Mammary epithelial cell (primary cell): ENCODE measurements at regions not wholly inside any gene's neighbourhood (a gene's known extent, or its start where the extent isn't known, plus 50 kb on each side); places are given as distances from the start of the nearest gene placed in this dataset.

ENCODE experiments used
- CTCF ChIP-seq, 2 donors: IDR thresholded peaks in 1 of 2; conservative IDR thresholded peaks in 1 of 2; 2 replicates each; pipeline ENCODE4 v1.5.1; 2011 to 2012; ENCODE audit warnings: inconsistent platforms in 2 of 2, low read length in 2 of 2, mild to moderate bottlenecking in 2 of 2, control low read depth in 1 of 2, low read depth in 1 of 2; ENCODE audit not compliant: insufficient read depth in 1 of 2; ENCODE audit errors: extremely low read depth in 1 of 2
- EZH2 ChIP-seq: IDR thresholded peaks from 2 replicates; pipeline ENCODE4 v1.6.1; 2012; ENCODE audit warnings: low read length, inconsistent platforms, borderline replicate concordance

GRCh38 chr18:1710114-1710513 lies 805.4 kb downstream of the ADCYAP1 start:
- no peak for TF ChIP-seq CTCF (conservative IDR thresholded peaks at IDR 0.05 in 1 of 2, IDR thresholded peaks at IDR 0.05 in 1 of 2; ENCODE audit: extremely low read depth in 1 of 2, insufficient read depth in 1 of 2, low read depth in 1 of 2, low read length in 2 of 2)
- no peak for TF ChIP-seq EZH2
